Retinal pigment epithelial cell (primary cell): ENCODE measurements at regions not wholly inside any gene's neighbourhood (a gene's known extent, or its start where the extent isn't known, plus 50 kb on each side); places are given as distances from the start of the nearest gene placed in this dataset.

ENCODE experiments used
- DNase-seq: peaks from one replicate; pipeline ENCODE4 v3.0.0-alpha.2; 2010; ENCODE audit warnings: low read depth
- H3K4me3 ChIP-seq: 2 replicates; pipeline ENCODE4 v1.5.1; 2011; ENCODE audit warnings: mild to moderate bottlenecking, low read length, control low read depth, moderate library complexity
- CTCF ChIP-seq: conservative IDR thresholded peaks from 2 replicates; pipeline ENCODE4 v1.5.1; 2011; ENCODE audit warnings: low read depth, low read length, control low read depth, inconsistent platforms

- no peak for TF ChIP-seq CTCF
- no peak for DNase-seq
- no peak overlapping the region for H3K4me3 ChIP-seq
Measured at GRCh38 chr13:100860866-100861265, 186.3 kb upstream of the TMTC4 start.

DNA sequence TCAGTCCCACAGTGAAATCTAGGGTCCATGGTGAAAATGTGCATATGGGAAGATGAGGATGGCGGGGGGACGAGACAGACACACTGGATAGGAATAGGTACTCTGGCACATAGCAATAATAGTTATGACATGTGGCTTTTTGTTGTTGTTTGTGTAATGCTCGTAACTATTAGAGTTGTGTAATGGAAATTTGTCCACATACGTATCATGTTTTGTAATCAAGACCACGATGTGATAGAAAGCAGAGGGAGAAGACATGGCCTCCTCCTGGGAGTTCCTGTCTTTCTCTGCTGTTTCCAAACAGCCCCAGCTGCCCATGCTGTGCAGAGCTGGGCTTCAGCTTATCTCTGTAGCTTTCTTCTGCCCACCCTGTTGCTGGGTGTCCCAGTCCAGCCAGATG lies 185.3 kb upstream of the TMTC4 start:
- DNase-seq, result no peak
- H3K4me3 ChIP-seq, result no peak overlapping the region
- no peak for TF ChIP-seq CTCF

DNA sequence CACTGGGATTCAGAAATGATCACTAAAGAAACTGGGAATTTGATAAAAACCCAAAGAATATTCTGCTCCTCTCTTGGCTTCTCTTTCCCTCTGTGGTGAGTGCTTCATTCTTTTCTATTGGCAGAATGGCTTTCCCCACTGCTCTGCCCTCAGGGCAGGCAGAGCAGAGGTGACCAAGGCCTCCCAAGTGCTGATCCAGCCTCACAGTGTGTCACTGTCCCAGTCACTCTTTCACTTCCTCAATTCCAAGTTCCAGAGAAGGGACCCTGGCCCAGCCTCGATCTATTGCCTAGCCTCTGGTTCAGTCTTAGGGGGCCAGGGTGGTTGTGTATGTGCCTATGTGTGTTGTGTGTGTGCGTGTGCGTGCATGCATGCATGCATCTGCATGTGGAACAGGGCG lies 180.6 kb upstream of the TMTC4 start:
- no peak for TF ChIP-seq CTCF
- H3K4me3 ChIP-seq, result no peak overlapping the region
- DNase-seq, result no peak

GRCh38 chr13:100854006-100854405 lies 179.4 kb upstream of the TMTC4 start:
- DNase-seq, result no peak

DNA sequence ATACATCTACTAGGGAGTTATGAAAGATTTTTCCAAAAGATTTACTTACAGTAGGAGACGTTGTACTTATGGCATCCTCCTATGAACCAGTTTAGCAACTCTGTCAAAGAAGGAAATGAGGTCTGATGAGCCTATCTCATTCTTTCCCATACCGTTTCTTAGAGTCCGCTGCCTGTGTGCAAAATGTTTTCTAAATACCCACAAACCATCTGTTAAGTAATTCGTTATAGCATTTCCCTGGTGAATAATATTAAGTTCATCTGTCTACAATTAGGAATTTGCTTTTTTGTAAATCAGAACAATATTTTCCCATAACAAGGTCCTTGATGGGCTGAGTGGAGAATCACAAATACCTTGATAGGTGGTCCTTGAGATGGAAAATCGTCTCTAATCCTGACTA lies 178.8 kb upstream of the TMTC4 start:
- DNase-seq, result no peak
- H3K4me3 ChIP-seq, result no peak overlapping the region
- no peak for TF ChIP-seq CTCF

More at GRCh38 chr13:100854006-100854405, 179.4 kb upstream of the TMTC4 start:
- no peak for TF ChIP-seq CTCF
- no peak overlapping the region for H3K4me3 ChIP-seq

DNA sequence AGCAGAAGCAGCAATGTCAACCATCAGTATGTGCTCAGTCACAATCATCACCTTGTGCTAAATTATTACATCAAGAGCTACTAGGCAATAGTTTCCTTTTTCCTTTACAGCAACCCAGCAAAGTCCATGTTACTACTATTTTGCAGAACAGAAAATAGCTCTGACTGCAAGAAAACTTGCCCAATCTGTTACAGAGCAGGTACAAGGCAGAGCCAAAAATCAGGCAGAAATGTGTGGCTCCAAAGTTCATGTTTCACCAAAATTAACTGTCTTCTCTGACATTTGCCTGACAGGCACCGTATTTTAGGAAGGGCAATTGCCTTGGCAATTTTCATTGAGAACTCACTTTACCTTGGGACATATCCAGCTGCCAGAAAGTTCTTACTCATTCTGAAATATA lies 177.6 kb upstream of the TMTC4 start:
- H3K4me3 ChIP-seq, result no peak overlapping the region
- DNase-seq, result no peak
- no peak for TF ChIP-seq CTCF

- DNase-seq, result no peak
- no peak overlapping the region for H3K4me3 ChIP-seq
- TF ChIP-seq CTCF, result no peak
Measured at GRCh38 chr13:100848304-100848703, 173.7 kb upstream of the TMTC4 start.
